Neural progenitor cell (in vitro differentiated cells): ENCODE measurements at regions not wholly inside any gene's neighbourhood (a gene's known extent, or its start where the extent isn't known, plus 50 kb on each side); places are given as distances from the start of the nearest gene placed in this dataset.

Source experiments
- DNase-seq: peaks from one replicate; pipeline ENCODE4 v3.0.0-alpha.2; 2016; ENCODE audit warnings: low spot score
- H2AFZ ChIP-seq: fragments of 200-600 bp; sonication (generic); replicated peaks from 2 replicates; pipeline ENCODE4 v1.6.1; 2016; ENCODE audit warnings: antibody characterized with exemption
- H3F3A ChIP-seq: fragments of 200-600 bp; sonication (generic); 2 replicates; pipeline ENCODE4 v1.6.1; 2016; ENCODE audit warnings: antibody characterized with exemption, low read depth
- H3K27ac ChIP-seq: fragments of 200-600 bp; sonication (generic); 2 replicates; pipeline ENCODE4 v1.5.1; 2016; ENCODE audit warnings: mild to moderate bottlenecking
- H3K27me3 ChIP-seq: fragments of 200-600 bp; sonication (generic); 2 replicates; pipeline ENCODE4 v1.6.1; 2016; ENCODE audit warnings: mild to moderate bottlenecking, moderate library complexity
- H3K36me3 ChIP-seq: fragments of 200-600 bp; sonication (generic); 2 replicates; pipeline ENCODE4 v1.5.1; 2016
- H3K4me1 ChIP-seq: fragments of 200-600 bp; sonication (generic); 2 replicates; pipeline ENCODE4 v1.6.1; 2016; ENCODE audit warnings: mixed run types
- H3K4me2 ChIP-seq: fragments of 200-600 bp; sonication (generic); 2 replicates; pipeline ENCODE4 v1.6.1; 2016
- H3K4me3 ChIP-seq: fragments of 200-600 bp; sonication (generic); 2 replicates; pipeline ENCODE4 v1.5.1; 2016
- H3K79me2 ChIP-seq: fragments of 200-600 bp; sonication (generic); 2 replicates; pipeline ENCODE4 v1.6.1; 2016; ENCODE audit warnings: low read depth
- H3K9ac ChIP-seq: fragments of 200-600 bp; sonication (generic); 2 replicates; pipeline ENCODE4 v1.6.1; 2016
- H3K9me3 ChIP-seq: fragments of 200-600 bp; sonication (generic); 2 replicates; pipeline ENCODE4 v1.5.1; 2016; ENCODE audit warnings: low read depth
- H4K20me1 ChIP-seq: fragments of 200-600 bp; sonication (generic); 2 replicates; pipeline ENCODE4 v1.6.1; 2016; ENCODE audit warnings: low read depth
- H3K27ac Mint-ChIP-seq: 3 replicates; pipeline ENCODE4 v1.8.0; 2021; ENCODE audit warnings: mixed read lengths
- H3K27me3 Mint-ChIP-seq: 2 replicates; pipeline ENCODE4 v1.8.0; 2022; ENCODE audit warnings: low read depth, mild to moderate bottlenecking, inconsistent platforms, moderate library complexity, mixed read lengths; ENCODE audit not compliant: insufficient read depth
- H3K36me3 Mint-ChIP-seq: 3 replicates; pipeline ENCODE4 v1.8.0; 2021; ENCODE audit warnings: mixed read lengths
- H3K4me1 Mint-ChIP-seq: 3 replicates; pipeline ENCODE4 v1.8.0; 2021; ENCODE audit warnings: mixed read lengths
- H3K4me3 Mint-ChIP-seq: 3 replicates; pipeline ENCODE4 v1.8.0; 2021; ENCODE audit warnings: mild to moderate bottlenecking, moderate library complexity, mixed read lengths
- H3K9me3 Mint-ChIP-seq: 3 replicates; pipeline ENCODE4 v1.8.0; 2020; ENCODE audit warnings: mixed read lengths
- CTCF ChIP-seq: fragments of 200-600 bp; sonication (generic); IDR thresholded peaks from 2 replicates; pipeline ENCODE4 v1.5.1; 2017; ENCODE audit warnings: antibody characterized with exemption, mild to moderate bottlenecking
- EZH2 ChIP-seq: fragments of 200-600 bp; sonication (generic); IDR thresholded peaks from 2 replicates; pipeline ENCODE4 v1.6.1; 2017; ENCODE audit warnings: antibody characterized with exemption, mild to moderate bottlenecking, moderate library complexity
- EZH2phosphoT487 ChIP-seq: fragments of 200-600 bp; sonication (generic); IDR thresholded peaks from 2 replicates; pipeline ENCODE4 v1.6.1; 2017; ENCODE audit warnings: antibody characterized with exemption

- peaks cover 10% of the 10 kb centered on the region for H3K4me1 Mint-ChIP-seq
- TF ChIP-seq CTCF = no peak
- no peak for TF ChIP-seq EZH2
- TF ChIP-seq EZH2phosphoT487 = no peak
- no peak overlapping the region for H3K27ac Mint-ChIP-seq
- H3K9me3 Mint-ChIP-seq = no peaks in the 10 kb centered on the region
- no peaks in the 10 kb centered on the region for H3K36me3 Mint-ChIP-seq
- no peaks in the 10 kb centered on the region for H3F3A ChIP-seq
- H3K4me2 ChIP-seq = no peak overlapping the region
- H3K4me1 ChIP-seq = peaks cover 9% of the 10 kb centered on the region
- H3K27ac ChIP-seq = no peak overlapping the region
- H3K9me3 ChIP-seq = no peaks in the 10 kb centered on the region
- H3K9ac ChIP-seq = no peak overlapping the region
- H3K4me3 Mint-ChIP-seq = no peak overlapping the region
- H2AFZ ChIP-seq = no peak overlapping the region
- no peaks in the 10 kb centered on the region for H4K20me1 ChIP-seq
- no peaks in the 10 kb centered on the region for H3K79me2 ChIP-seq
- H3K4me3 ChIP-seq = no peak overlapping the region
- H3K36me3 ChIP-seq = no peaks in the 10 kb centered on the region
- no peak for DNase-seq
- H3K27me3 ChIP-seq = no peaks in the 10 kb centered on the region
- no peaks in the 10 kb centered on the region for H3K27me3 Mint-ChIP-seq
Observed at GRCh38 chr13:104594806-104595205, 1528.6 kb upstream of the SLC10A2 start.

- no peak overlapping the region for H3K9ac ChIP-seq
- no peak for DNase-seq
- H3K4me2 ChIP-seq = no peak overlapping the region
- no peaks in the 10 kb centered on the region for H3K79me2 ChIP-seq
- no peak overlapping the region for H2AFZ ChIP-seq
- H3K27me3 Mint-ChIP-seq = no peaks in the 10 kb centered on the region
- H4K20me1 ChIP-seq = no peaks in the 10 kb centered on the region
- H3K36me3 Mint-ChIP-seq = no peaks in the 10 kb centered on the region
- no peak overlapping the region for H3K27ac Mint-ChIP-seq
- no peak overlapping the region for H3K27ac ChIP-seq
- no peak overlapping the region for H3K4me3 ChIP-seq
- no peaks in the 10 kb centered on the region for H3K9me3 ChIP-seq
- H3K36me3 ChIP-seq = no peaks in the 10 kb centered on the region
- H3K4me3 Mint-ChIP-seq = no peak overlapping the region
- peaks cover 9% of the 10 kb centered on the region for H3K4me1 Mint-ChIP-seq
- H3K4me1 ChIP-seq = peaks cover 9% of the 10 kb centered on the region
- no peaks in the 10 kb centered on the region for H3K9me3 Mint-ChIP-seq
- no peaks in the 10 kb centered on the region for H3K27me3 ChIP-seq
- no peaks in the 10 kb centered on the region for H3F3A ChIP-seq
- TF ChIP-seq EZH2 (no peak), CTCF (no peak), EZH2phosphoT487 (no peak)
Observed at GRCh38 chr13:104593693-104594092, 1527.5 kb upstream of the SLC10A2 start.

- Mint-ChIP-seq H3K4me1 (peaks cover 7% of the 10 kb centered on the region), H3K36me3 (no peaks in the 10 kb centered on the region), H3K27ac (no peak overlapping the region), H3K9me3 (no peaks in the 10 kb centered on the region), H3K4me3 (no peak overlapping the region), H3K27me3 (no peaks in the 10 kb centered on the region)
- Histone ChIP-seq H2AFZ (no peak overlapping the region), H3K27ac (no peak overlapping the region), H3K36me3 (no peaks in the 10 kb centered on the region), H4K20me1 (no peaks in the 10 kb centered on the region), H3K79me2 (no peaks in the 10 kb centered on the region), H3K4me3 (no peak overlapping the region), H3K4me1 (peaks cover 8% of the 10 kb centered on the region), H3K4me2 (no peak overlapping the region), H3K9ac (no peak overlapping the region), H3F3A (no peaks in the 10 kb centered on the region), H3K27me3 (no peaks in the 10 kb centered on the region), H3K9me3 (no peaks in the 10 kb centered on the region)
- no peak for TF ChIP-seq CTCF
- no peak for TF ChIP-seq EZH2phosphoT487
- no peak for TF ChIP-seq EZH2
- DNase-seq = no peak
Observed at GRCh38 chr13:104593251-104593576, 1527.0 kb upstream of the SLC10A2 start.
